CD4-positive, alpha-beta T cell treated with Interleukin-4 for 1 hour (primary cell): ENCODE measurements at regions not wholly inside any gene's neighbourhood (a gene's known extent, or its start where the extent isn't known, plus 50 kb on each side); places are given as distances from the start of the nearest gene placed in this dataset.
"Not testable (repeated sequence)": the region's sequence is repeated elsewhere in the genome, so short reads cannot be mapped to it uniquely, and the experiment has no call there.

Experiments
- DNase-seq, 2 donors: peaks; one replicate each; pipeline ENCODE4 v3.0.0-alpha.2; 2020 to 2022

DNA sequence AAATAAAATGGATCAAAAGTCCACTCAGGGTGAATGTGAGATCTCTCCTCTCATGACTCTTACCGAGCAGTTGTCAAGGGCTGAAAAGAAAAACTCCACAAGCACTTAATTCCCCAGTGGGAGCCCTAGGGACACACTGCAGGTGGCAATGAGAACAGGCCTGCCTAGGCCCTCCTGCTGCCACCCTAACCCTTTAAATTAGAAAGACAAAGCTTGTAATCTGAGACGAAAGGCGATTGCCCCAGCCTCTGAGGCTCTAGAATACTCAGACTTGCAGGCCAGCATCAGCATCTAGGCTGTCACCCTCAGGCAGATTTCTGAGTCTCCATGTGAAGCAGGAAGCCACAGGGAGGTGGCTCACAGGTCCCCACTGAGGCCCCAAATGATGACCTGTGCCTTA lies 457.0 kb upstream of the MYT1L start:
- no peak for DNase-seq

DNA sequence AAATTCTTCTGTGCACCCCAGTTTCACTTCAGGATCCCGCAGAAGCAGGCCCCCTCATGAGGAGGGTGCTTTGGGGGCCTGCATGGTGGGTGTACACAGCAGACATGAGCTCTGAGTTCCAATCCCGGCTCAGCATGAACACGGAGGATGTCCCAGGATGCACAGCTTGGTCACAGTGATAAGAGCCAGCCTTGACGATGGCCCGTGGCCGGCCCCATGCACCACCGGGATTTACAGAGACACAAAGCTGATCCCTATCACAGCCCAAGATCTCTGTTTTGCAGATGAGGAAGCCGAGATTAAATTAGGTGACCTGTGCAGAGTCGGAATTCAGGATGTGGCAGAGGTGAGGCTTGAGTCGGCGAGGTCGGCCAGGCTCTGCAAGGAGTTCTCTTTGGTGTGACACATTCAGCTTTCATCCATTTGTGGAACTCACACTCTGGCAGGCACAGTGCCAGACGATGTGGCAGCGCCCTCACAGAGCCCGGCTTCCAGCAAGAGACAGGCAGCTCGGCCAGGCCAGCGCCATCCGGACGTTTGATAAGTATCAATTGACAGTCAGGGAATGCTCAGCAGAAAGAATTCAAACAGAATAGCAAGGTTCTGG lies 456.3 kb upstream of the MYT1L start:
- no peak for DNase-seq

DNA sequence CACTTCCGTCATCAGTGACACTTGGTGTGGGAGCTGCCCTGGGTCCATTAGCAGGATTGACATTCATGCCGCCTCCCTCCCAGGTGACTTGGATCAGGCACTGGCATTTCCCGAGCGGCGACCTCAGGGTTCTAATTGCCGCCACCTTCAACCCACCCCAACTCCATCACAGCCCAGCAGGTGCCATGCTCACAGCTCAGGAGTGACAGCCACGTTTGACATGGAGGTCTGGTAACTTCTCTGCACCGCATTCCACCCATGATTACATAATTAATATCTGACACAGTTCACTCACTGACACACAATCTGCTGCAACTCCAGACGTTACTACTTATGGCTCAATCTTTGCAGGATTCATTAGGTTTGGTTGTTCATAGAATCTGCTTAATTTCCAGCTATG lies 450.9 kb upstream of the MYT1L start:
- no peak for DNase-seq

DNA sequence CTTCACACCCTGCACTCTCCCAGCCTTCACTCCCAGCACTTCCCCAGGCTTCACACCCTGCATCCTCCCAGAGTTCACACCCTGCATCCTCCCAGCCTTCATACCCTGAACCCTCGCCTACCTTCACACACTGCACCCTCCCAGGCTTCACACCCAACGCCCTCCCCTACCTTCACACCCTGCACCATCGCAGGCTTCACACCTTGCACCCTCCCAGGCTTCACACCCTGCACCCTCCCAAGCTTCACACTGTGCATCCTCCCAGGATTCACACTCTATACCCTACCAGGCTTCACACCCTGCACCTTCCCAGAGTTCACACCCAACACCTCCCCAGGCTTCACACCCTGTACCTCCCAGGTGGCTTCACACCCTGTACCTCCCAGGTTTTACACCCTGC lies 448.7 kb upstream of the MYT1L start:
- DNase-seq, result no peak

DNA sequence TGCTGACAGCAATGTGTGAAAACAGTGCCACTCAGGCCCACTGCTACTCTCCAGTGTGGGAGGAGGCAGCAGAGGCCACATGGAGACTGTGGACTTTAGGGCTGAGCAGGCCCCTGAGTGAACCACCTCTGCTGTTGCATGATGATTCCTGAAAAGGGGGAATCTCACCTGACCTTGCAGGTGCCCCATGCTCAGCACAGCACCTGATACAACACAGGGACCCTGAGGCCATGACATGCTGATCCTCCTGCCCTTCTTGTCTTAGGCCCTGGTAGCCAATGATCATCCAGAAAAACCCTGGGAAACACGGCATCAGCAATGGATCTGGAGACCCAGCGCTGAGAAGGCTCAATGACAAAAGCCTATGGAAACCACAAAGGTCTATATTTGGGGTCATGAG lies 446.8 kb upstream of the MYT1L start:
- no peak for DNase-seq

DNA sequence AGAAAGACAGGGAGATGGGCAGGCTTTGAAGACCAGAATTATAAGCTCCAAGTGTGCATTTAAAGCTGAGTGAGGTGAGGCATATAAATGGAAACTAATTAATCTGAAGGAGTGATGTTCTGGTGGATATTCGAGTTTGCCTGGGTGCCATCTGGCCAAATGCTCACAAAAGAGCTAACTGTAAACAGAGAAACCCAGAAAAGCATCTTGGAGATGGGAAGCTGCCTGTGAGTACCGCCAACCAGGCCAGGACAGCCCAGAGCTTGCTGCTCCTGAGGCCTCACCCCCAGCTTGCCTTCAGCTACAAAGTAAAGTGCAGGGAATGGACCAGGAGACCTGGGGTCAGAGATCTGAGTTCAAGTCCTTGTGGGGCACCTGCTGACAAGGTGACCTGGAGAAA lies 446.1 kb upstream of the MYT1L start:
- DNase-seq, result no peak

DNA sequence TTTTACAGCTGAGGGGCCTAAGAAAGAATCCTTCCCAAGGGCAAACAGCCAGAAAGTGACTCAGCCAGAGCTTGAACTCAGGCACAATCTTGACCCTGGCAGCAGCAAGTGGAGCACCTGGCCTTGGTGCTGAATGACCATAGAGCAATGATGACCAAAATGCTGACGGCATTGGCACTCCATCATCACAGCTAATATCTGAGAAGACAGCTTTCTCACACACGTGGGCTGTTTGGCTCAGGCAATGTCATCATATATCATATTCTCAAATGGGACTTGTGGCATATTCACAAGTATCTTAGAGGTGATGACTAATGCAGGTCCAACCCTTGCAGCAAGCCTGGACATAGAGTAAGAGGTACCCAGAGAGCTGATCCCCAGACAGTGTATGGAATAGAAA lies 443.9 kb upstream of the MYT1L start:
- DNase-seq, result no peak

DNA sequence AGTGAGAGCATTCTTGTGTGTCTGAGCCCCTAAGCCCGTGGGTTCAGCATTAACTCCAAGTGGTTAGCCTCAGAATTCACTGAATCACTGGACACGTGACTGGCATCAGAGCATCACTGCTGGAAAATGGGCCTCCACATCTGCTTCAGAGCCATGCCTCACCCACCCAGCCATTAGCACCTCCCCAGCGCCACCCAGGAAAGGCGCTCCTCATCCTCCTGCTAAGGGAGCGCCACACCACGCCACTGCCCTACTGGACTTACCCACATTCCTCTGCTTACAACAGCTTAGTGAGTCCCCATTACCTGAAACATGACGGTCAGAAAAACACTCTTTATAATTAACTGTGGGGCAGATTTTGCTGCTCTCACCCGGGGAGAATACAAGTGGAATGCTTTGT lies 442.6 kb upstream of the MYT1L start:
- no peak for DNase-seq

DNA sequence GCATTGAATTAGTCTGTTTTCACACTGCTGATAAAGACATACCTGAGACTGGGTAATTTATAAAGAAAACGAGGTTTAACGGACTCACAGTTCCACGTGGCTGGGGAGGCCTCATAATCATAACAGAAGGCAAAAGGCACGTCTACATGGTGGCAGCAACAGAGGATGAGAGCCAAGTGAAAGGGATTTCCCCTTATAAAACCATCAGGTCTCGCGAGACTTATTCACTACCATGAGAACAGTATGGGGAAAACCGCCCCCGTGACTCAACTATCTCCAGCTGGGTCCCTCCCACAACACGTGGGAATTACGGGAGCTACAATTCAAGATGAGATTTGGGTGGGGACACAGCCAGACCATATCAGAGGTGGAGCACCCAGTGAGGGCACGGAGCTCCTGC lies 442.0 kb upstream of the MYT1L start:
- not testable (repeated sequence) for DNase-seq

DNA sequence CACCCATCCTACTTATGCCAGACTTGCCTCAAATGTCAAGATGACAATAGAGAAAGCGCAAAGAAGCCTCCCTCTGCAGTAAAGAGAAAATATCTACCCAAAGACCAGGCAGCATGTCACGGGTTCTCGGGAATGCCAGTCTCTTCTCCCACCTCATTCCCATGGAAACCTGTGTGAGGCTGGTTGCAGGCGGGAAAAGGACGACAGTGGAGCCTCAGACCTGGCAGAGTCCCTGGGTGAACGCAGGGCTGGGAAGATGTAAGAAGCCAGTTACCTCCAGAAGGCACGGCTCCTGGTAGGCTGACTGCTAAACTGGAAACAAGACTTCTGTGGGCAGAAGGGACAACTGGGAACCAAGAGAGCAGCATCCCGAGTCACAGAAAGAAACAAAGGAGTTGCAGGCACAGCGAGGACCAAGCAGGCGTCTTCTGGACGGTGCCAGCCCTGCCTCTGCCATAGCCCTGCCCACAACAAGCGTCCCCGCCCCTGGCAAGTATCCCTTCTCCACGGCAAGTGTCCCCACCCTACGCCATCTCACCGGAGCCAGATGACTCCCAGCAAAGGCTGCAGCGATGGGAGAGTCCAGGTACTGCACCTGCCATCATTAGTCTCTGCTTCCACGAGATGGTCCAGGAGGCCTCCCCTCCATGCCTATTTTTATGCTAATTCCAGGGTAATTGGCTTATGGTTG lies 440.8 kb upstream of the MYT1L start:
- DNase-seq, result no peak

DNA sequence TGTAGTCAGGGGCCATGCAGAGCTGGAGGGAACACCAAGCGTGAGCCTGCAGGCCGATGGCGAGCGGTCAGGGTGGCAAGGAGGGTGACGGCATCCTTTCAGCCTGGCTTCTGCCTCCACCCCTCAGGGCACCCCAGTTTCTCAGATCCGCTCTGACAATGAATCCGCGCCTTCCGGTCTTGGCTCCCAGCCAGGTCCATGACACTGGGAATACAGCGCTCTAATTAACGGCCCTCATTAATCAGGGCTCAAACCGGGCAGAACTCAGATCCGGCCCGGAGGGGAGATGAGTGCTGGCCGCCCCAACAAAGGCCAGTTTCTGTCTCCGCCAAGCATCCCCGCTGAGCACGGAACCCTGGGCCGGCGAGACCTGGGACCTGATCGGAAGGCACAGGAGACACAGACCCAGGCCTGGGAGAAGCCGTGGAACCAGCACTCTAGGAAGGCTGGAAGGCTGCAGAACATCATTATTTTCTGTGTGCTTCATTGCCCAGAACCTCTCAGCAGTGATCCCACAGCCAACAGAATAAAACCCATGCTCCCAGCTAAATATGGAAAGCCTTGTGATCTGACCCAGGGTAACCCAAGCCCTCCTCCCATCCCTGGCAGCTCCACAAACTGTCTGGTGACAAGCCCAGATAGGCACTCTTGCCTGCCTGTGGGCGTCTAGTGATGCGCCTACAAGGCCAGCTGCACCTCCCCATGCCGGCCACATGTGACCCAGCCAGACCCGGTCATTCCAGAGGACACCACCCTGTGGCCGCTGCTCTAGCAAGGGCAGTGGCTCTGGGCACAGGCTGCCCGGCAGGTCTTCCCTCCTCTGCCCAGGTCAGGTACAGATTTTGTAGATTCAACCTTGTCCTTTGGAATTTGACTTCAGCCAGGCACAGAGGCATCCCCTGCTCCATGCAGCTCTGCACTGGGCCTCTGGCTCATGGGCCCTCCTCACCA lies 438.7 kb upstream of the MYT1L start:
- no peak for DNase-seq

DNA sequence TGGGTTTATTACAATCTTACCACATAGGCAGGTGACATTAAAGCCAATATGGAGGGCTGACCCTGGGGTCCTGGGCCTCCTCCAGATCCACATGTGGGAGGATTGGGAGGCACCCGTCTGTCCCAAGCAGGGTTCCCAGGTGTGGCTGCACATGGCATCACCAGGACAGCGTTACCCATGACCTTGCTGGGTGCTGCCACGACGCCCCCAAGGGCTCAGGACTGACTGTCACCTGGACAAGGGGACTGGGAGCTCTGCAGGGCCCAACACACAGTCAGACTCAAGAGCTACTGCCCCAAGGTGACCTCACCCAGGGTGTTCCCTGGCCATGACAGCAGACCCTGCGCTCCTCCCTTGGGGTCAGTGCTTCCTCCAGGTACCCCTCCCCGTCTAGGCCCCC lies 437.4 kb upstream of the MYT1L start:
- no peak for DNase-seq

DNA sequence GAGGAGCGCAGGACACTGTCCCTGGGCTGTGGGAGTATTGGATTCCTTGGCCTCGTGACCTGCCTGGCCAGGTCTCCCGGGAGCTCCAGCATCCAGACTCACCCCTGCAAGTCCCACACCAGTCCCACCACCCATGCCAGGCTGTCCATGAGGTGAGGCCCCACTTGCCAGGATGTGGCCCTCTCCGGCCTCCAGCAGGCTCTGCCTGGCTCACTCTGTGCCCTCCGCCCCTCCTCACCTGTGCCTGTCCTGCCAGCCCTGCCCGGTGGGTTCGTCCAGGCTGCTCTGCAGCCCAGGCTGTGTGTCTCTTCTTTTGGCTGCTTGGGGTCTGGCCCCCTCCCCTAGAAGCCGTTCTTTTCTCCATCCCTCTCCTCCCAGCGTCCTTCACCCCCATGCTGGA lies 436.8 kb upstream of the MYT1L start:
- no peak for DNase-seq

DNA sequence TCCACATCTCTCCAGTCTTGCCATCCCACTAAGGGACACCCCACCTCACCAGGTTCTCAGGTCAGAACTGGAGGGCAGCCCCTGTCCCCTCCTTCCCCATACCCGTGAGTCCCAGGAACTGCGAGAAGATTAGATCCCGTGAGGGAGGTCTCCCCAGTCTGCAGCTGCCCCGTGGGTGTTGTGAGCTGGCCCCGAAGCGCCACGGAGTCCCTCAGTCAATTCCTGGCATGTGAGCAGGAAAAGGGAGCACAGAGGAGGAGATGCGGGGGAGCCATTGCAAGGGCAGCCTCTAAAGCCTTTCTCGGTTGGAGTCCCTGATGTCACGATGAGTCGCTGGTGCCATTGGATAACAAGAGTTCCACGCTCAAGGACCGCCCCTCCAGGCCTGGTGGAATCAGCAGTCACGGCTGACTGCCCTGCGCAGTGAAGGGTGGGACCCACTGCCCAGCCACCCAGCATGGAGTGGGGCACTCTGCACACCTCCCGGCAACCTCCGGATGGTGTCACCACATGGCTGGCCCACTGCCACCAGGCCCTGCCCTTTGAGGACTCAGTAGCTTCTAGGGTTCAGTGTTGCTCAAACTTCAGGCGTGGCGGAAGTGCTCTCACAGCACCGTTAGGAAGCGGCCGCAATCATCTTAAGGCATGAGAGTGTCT lies 434.9 kb upstream of the MYT1L start:
- no peak for DNase-seq

DNA sequence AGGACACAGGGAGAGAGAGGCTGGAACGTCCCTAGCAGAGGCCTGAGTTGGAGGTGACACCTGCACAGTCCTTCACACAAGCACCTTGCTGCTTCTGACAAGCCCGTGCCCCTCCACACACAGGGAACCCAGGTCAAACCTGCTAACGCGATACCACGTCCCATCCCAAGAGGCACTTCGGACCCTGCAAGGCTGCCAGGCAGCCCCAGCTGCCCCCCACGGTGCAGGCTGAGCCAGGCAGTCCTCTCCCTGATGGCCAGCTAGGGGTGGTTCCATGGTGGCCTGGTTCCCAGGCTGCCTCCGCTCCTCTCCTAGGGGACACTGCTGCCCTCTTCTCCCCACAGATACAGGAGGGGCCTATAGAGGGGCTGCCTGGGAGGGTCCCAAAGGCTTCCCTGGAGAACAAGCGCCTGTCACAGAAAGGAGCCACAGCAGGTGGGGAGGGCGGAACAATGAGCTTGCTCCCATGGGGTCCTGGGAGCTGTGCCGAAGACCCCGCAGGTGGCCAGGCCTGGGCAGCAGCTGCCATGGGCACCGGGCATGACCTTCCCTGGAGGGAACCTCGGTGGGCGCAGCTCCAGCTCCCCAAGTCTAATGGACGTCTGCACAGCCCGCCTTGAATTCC lies 434.2 kb upstream of the MYT1L start:
- DNase-seq, result no peak

DNA sequence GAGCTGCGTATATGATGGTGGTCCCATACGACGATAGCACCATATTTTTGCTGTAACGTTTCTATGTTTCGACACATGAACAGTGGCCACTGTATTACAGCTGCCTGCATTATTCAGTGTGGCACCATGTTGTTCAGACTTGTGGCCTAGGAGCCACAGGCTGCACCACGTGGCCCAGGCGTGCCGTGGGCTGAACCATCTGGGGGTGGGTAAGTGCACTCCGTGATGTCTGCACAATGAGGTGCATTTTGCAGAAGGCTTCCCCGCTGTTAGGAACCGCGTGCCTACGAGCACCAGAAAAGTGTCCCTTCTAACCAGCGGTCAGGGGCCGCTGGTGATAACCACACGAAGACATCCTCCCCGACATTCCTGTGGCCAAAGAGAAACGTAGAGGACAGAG lies 433.7 kb upstream of the MYT1L start:
- DNase-seq, result no peak

DNA sequence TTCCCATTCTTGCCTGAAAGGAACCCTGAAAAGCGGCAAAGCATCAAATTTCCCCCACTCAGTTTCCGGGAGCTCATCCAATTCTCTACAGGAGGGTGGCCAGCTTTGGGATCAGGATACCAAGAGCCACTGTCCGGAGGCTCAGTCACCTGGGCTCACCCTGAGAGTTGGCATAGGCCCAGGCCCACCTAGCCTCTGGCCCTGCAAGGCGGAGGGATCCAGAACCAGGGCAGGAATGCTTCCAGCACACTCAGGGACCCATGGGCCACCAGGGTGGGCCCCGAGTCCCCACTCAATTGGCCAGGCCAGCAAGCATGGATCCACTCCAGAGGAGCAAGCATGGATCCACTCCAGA lies 432.9 kb upstream of the MYT1L start:
- DNase-seq, result no peak

DNA sequence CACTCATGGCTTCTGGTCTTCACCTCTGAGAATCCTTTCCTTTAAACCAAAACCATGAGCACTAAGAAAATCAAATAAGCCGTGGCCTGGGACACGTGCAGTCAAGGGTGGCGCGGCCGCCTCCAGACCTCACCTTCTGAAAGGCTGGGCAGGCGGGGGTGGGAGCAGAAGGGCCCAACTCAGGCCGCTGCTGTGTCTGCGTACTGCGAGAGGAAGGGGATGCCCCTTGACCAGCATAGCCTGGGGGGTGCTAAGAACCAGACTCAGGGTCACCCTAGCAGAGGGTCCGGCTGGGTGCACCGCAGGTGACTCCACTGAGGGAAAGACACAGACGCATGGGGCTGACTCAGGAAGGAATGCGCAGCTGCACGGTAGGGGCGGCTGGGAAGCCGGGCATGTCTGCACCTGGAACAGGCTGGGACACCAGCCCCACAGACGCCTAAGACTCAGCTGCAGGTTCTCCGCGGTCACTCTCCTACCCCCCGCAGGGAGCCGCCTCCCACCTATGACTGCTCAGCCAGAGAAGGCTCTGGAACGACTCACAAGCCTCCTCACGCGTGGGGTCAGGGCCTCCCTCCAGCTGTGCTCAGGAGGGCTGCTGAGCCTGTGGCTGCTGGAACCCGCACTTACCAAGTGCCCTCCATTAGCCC lies 432.4 kb upstream of the MYT1L start:
- no peak for DNase-seq

DNA sequence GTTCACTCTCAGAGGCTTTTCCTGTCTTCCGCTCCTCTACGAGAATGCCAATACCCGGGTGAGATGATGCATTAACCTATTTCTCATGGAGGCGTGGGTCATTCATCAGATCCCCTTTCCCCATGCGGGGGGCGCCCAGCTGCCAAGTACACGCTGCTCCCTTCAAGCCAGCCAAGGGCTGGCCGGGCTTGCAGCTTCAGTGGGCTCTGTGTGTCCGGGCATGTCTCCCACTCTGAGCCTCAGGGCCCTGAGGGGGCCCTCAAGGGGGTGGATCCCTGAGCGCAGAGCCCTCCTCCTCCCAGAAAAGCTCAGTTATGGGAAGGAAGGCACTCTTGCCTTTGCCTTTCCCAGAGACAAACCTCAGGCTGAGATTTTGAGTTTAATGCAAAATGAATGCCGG lies 431.8 kb upstream of the MYT1L start:
- DNase-seq, result no peak

DNA sequence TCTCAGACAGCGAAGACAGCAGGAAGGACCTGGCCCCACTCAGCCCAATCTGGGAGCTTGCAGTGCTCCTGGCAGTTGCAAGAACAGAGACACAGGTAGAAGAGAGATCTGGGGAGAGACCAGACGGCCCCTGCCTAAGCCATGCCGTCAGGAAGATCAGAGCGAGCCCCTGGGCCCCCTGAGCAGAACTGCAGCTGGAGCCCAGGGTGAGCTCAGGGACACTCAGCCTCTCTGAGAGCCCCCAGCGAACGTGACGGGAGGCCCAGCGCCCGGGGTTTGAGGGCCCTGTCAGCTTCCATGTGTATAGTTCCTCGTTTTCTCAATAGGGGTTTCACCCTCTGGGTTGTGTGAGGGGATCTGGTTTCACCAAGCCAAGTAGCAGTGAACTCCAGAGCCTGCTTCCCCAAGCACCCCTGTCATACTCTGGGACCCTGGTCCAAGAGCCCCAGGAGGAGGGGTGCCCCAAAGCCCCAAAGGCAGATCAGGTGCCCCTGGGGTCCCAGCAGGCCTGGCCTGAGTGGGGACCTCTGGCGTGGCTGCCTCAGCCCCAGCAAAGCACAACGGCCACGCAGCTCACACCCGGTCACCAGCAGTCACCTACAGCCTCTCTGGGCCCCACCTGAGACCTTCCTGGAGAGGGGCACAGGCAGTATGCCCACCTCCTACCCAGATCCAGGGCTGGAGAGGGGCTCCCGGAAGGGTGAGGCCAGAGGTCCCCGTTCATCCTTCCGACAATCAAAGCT lies 431.3 kb upstream of the MYT1L start:
- no peak for DNase-seq

DNA sequence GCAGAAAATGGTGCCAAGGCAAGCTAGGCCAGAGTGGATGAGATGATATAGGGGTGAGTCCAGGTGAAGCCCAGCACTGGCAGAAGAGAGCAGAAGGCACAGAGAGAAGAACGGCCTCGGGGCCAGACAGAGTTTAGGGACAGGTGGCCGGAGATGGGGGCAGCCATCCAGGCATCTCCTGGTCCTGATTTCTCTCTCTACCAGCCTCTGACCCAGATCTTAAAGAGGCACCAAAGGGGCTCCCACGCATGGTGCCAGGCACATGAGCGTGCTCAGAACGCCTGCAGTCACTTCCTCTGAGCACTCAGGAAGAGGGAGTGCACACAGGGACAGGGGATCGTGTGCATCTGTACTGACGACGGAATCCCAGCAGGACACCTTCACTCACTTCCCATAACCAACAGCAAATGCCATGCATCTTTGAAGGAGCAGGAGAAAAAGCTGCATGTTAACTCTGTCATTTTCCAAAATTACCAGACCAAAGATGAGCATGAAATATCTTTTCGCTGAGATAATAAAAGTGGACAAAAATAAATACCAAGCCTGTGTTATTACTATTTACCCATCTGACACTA lies 427.8 kb upstream of the MYT1L start:
- DNase-seq, result no peak
